Renal cortical epithelial cell (primary cell): ENCODE measurements at regions not wholly inside any gene's neighbourhood (a gene's known extent, or its start where the extent isn't known, plus 50 kb on each side); places are given as distances from the start of the nearest gene placed in this dataset.

ENCODE experiments used
- DNase-seq: peaks from one replicate; pipeline ENCODE4 v3.0.0-alpha.2; 2011; ENCODE audit warnings: low read depth

DNA sequence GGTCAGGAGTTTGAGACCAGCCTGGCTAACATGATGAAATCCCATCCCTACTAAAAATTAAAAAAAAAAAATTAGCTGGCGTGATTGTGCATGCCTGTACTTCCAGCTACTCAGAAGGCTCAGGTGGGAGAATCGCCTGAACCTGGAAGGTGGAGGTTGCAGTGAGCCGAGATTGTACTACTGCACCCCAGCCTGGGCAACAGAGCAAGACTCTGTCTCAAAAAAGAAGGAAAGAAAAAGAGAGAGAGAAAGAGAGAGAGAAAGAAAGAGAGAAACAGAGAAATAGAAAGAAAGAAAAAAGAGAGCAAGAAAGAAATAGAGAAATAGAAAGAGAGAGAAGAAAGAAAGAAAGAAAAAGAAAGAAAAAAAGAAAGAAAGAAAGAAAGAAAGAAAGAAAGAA is 292.8 kb upstream of the KLF6 start:
- DNase-seq: no peak

DNA sequence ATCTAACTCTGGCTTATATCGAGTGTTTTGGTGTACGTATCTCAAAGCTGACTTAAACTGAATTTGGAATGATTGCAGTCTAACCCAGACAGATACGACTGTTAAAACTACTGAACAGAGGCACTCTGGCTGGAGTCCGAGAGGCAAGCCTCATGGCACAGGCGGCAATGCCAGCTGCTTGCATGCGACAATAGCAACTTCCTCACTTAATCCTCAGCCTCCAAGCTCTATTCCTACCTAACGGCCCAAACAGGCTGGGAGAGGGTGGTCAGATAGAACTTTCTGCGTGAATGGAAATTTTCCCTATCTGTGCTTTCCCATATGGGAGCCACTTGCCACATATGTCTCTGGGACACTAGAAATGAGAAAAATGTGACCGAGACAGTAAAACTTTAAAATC is 292.0 kb upstream of the KLF6 start:
- no peak for DNase-seq

DNA sequence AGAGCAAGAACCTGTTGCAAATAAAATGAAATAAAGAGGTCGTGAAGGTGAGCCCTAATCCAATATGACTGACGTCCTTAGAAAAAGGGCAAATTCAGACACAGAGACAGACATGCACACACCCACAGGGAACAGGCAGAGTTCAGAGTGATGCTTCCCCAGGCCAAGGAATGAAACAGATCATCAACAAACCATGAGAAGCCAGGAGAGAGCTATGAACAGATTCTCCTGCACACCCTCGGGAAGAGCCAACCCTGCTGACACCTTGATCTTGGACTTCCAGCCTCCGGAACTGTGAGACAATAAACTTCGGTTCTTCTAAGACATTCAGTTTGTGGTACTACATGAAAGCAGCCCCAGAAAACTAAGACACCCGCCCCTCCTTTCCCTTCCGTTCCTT is 290.4 kb upstream of the KLF6 start:
- DNase-seq: no peak

DNA sequence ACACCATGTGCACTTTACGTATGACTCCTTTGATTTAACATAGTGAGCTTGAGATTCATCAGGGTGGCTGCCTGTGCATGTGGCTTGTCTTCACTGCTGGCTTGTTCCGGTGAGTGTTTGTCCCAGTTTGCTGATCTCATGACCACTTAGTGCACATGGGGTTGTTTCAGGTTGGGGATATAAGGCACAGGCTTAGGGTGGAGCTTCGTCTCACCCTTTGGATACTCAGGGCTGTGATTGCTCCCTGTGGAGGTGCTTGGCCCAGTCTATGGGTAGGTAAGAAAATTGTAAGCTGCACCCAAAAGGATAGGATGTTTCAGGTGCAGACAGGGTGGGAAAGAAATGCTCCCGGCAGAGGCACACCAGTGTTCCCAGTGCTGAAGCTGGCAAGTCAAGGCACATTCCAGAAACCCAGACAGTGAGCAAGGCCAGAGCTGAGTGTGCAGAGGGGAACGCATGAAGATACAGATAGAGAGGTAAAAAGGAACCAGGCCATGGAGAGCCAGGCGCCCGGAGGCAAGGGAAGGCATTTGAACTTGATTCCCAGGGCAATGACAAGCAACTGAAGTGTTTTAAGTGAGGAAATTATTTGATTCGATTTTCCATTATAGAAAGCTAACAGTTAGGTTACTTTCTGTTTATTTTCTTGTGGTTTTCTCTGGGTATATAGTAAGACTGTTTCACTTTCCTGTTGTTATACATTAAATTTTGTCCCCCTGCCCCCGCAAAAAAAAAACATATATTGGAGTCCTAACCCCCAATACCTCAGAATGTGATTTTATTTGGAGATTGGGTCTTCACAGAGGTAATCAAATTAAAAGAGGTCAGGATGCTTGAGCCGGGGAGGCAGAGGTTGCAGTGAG is 289.8 kb upstream of the KLF6 start:
- no peak for DNase-seq

DNA sequence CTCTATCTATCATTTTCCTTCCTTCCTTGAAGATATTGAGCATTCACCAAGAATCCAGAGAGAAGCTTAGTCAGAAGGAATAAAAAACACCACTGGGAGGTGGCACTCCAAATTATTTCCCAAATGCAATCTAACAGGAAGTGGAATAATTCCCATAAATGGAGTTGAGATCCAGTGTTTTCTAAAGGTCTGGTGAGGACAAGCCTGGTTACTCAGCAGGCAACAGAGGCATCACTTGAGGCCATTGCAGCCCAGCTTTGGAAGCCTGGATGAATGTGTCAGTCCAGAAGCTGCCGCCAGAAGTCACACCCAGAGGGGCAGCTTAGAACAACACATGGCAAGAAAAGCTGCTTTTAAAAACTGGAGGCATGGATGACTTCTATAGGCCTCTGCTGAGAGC is 288.9 kb upstream of the KLF6 start:
- DNase-seq: peak; percentile 68

DNA sequence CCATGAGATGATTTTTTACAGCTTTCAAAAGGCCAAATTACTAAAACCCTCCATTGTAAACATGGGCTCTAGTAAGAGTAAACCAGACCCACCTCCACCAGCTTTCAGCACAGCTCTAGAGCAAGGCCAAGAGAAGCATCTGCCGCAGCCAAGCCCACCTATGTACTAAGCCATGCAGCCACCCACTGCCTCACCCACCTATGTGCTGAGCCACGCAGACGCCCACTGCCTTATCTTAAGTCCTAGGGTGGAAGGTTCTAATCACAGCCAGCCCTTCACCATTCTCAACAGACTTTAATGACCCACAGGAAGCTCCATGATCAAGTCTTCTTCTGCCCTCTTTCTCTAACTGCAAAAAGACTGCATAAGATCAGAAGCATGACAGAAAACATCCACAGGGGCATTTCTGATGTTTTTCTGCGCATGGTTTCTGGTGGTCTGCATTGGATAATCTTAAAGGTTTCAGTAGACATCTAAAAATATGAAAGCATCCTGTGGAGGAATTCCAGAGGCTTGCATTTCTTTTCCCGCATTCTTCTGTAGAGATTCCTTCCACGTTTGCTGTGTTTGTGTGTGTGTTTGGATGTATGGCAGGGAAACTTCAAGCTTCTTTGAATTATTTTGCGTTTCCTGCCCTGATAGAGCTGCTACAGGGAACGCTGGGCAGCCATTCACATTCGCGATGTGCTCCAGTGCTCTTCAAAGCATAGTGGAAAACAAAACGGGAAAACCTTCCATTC is 286.1 kb upstream of the KLF6 start:
- DNase-seq: no peak

DNA sequence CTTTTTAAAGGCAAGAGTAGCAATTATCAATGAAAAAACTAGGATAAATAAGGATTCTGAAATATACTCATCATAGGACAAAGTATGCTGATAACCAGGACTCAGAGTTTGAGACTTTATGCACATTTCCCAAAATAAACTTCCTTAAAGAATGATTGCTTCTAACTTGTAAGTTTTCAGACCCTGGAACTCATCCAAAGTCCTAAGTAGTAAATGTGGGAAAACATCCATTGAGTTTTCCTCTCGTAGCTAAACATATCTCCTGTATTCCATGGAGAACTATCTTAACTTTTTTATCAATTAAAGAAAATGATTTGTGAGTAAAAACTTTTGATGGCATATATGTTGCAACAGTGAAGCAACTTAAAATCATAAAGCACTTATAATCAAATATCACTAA is 285.2 kb upstream of the KLF6 start:
- no peak for DNase-seq

DNA sequence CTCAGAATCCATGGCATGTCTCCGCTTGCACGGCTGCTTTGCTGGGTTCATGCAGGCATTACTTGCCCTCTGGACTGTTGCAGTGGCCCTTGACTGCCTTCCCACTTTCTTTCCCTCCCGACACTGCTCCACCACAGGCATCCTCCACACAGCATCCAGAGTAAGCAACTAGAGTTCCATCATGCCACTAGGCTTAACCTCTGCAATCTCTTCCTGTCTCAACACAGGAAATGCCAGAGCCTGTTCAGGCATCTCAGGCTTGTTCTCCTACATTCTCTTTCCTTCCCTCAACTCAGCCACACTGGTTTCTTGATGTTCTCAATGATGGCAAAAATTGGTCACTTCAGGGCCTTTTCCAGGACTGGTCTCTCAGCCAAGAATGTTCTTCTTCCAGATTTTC is 284.5 kb upstream of the KLF6 start:
- peak; percentile 16 for DNase-seq

DNA sequence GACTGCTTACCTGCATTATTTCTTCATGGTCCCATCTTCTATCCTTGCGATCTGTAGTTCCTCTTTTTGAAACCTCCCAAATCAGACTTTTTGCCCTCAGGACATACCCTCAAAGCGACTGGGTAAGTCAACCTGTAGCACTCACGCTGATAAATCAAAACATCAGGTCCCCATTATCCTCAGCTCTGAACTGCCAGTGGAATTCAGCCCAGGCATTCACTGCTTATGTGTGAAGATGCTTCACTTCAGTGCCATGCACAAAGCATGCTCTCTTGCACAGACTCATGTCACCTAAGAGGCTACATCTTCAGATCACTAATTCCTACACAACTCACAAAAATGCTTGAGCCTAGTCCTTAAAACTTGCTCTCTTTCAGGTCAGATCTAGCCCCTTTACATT is 283.6 kb upstream of the KLF6 start:
- DNase-seq: no peak

DNA sequence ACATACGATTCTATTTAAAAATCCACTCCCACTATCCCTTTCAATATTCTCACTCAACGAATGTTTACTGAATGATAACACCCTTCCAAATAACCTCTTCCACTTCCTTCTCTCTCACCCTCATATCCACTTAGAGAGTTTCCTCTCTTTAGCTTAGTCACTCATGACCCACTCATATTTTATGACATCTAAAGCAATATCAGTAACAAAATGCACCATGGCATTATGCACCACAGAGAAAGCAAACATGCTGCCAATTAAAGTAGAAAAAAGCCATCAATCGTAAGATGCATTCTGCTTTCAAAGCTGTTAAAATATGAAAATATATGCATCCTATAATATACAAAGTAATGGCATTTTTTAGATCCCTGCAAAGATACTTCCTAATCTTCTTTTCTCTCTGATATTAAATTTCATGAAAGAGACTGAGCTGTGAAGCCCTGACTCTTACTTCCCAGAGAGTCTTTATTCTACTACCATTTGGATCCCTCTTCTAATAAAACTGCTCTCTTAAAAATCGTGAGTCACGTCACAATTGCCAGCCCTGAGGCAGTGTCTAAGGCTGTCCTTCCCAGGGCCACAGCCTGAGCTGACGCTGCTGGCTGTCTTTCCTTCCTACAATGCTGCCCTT is 283.0 kb upstream of the KLF6 start:
- no peak for DNase-seq

DNA sequence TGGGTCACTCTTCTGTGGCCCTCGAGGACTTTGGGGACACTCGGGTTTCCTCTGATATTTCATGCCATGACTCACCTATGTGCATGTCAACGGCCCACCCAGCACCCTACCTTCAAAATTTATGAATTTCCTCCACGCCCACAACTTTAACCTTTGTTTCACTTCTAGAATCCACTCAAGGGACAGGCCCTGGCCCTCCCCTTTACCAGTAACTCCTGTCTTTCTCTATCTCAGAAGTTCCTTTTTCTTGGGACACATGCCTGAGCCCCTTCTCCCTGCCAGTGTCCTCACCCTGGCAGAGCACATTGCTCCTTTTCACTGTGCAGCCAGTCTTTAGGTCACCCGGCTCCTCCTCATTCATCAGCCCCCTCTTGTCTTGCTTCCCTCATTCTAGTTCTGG is 282.5 kb upstream of the KLF6 start:
- DNase-seq: no peak

DNA sequence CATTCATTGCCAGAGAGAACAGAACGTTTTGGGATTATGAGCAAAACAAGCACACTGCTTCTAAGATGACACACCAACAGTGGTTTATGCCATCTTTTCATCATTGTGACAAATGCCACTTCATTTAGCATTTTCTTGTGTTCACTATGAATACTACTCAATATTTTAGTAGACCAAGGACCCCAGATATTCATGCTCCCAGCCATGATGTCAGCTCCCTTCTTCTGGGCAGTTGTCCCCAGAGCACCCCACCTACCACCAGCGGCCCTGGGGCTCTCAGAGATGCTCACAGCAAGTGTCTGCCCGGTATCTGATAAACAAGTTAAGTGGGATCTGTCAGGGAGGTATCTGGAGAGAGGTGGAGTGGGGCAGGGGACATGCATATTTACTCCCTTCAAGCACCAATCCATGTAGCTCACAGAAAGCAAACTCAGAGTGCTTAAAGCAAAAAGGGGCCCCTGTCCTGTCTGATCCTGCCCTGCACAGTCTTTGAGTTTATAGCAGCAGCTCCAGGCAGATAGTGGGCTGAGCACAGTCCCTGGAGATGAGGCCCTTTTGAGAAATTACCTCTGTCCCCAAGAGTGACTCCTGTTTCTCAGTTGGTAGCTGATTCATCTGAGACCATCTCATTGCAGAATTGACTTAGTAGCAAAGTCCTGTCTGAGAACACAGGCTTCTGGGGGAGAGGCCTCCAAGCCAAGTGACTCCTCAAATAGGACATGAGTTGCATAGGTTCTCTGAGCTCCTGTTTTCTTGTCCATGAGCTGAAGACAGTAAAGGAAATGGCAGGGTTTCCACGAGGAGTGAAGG is 281.8 kb upstream of the KLF6 start:
- DNase-seq: no peak

DNA sequence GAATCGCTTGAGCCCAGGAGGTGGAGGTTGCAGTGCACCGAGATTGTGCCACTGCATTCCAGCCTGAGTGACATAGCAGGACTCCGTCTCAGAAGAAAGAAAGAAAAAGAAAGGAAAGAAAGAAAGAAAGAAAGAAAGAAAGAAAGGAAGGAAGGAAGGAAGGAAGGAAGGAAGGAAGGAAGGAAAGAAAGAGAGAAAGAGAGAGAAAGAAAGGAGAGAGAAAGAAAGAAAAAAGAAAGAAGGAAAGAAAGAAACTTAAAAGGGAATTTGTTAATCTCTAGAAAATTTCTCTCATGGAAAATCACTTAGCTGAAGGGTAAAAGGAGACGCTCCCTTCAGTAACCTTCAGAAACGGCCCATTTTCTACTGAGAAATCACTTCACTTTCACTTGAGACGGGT is 279.5 kb upstream of the KLF6 start:
- DNase-seq: no peak

DNA sequence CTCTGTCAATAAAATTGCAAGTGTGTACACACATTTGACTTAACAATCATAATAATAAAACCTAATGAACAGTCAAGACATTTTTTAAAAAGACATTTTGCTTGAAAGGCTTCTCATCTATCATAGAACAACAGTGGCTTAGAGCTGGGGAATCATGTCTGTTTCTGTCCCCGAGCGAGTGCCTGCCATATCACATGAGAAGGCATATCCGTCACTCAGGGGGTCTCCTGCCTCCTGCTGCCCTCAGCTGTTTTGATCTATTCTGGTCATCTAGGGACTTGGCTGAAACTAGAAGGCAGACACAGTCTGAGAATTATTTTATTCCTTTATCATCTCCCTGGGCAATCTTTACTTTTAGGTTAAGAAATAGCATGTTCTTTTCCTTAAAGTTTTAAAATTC is 278.7 kb upstream of the KLF6 start:
- DNase-seq: no peak

DNA sequence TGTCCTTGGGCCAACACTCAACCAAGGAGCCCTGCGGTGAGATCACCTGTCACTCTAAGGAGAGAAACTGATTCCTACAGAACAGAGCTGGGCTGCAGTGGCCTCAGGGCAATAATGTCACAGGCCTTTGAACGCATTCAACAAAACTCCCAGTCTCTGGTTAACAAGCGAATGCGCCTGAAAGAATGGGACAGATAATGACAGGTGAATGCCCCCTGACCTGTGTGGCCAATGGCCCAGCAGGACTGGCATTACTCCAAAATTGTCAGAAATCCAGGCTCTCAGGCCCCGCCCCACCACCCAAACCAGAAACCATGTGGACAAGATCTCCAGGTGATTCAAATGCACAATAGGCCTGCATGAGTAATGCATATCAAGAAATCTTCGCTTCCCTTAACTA is 277.7 kb upstream of the KLF6 start:
- no peak for DNase-seq

DNA sequence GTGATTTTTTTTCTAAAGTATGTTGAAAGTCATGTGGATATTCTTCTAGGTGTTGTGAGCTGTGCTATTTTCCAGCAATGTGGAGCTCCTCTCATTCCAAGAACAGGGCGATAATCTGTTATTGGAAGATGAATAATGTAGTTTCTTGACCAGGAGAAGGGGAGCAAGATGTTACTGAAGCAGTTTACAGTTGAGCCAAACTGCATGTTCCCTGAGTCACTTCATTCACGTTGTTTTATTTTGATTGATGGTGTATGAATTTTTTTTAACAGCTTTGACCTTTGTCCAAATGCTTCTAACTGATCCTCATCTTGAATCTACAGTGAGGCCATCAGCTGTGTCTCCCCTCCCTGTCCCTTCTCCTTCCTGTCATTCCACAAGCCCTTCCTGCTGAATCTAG is 277.1 kb upstream of the KLF6 start:
- no peak for DNase-seq

DNA sequence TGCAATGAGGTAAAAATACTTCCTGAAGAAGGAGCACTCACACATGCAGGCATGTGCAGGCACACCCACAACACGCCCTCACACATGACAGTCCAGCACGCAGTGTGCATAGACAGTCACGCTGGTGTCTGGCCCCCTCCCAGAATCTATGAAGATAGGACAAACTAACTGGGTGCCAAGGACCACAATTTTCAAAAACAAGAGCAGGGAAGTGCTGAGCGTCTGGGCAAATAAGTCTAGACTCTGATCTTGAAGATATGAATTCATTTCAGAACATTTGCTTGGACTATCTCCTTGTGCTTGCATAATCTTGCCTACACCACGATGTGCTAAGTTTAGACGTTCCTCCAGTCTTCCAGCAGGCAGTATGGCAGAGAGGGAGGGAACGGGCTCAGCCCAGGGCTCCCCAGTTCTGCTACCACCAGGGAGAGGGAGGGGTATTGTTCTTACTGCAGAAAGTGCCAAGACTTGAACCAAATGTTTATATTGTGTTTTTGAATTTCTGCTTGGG is 276.5 kb upstream of the KLF6 start:
- no peak for DNase-seq

DNA sequence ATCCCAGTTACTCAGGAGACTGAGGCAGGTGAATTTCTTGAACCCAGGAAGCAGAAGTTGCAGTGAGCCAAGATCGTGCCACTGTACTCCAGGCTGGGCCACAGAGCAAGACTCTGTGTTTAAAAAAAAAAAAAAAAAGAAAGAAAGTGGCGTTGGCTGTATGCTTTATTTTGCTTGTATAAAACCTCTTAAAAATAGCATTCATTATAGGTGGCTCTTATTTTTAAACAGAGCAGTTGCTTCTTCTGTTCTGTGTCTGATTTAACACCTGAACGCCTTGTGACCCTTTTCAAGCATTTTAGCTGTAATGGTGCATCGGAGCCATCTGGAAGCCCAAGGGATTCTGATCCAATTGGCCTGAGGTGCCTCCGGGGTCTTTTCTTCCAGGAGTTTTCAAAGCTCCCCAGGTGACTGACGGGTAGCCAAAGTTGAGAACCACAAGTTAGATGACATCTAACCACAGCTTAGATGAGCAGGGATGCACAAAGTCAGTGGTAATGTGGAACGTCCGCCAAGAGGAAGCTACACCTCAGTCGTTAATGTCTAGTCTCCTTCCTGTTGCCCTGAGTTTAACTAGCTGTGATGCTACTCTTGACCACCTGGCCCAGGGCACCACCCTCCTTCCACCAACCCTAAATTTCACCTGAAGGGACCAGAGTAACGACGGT is 274.6 kb upstream of the KLF6 start:
- DNase-seq: no peak

DNA sequence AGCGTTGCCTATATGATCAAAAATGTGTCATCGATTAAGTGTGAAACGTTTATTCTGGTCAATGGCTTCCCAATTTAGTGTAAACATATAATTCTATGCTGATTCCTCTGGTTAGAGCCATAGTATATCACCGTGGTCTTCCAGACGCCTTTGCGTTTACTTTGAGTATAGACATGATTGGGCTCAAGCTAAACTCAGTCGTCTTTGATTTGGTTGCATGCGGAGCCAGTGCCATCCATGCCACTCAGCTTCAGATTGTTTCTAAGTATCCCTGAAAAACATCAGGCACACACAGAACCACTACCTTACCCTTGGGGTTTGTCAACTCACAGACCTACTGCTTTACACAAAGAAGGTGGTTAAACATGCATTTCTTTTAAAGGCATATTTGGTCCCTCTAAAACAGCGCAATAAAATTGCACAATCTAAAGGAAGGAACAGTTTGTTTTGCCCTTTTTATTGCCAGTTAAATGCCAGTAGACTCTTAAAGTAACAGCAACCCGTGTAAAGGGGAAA is 273.6 kb upstream of the KLF6 start:
- peak; percentile 88 for DNase-seq

DNA sequence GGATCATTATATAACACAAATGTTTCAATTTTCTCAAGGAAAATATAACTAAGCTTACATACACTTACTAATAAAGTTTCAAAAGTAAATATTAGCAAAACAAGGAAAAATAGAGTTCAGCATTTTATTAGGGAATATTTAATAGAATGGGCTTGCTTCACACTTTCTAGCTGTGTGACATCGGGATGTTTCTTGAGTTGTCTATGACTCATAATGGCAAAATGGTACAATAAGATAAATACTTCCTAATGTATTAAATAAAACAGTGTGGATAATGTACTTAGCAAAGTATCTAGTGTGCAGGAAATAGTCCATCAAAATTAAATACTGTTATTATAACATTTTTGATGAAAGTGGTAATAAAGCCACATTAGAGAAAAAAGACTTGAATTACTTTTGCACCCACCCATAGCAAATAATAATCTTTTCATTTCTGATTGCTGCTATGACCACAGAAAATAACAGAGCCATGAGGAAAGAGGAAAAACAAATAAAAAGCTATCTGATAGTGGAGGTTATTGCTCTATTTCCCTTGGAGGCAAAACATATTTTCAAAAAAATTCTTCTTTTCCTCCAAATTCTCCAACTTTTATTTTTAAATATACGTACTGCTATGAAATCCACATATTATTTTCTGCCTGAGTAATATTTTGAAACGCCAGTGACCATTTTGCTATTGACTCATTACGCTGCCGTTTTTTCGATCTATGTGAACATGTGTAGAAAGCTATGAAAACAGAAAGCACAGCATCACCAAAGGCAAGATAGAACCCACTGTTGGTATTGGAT is 272.9 kb upstream of the KLF6 start:
- DNase-seq: no peak
